Stimulated activated CD8-positive, alpha-beta memory T cell treated with anti-CD3 and anti-CD28 coated beads, Interleukin-7, amount 100 ng/mL, for 24 hours (primary cell): ENCODE measurements at regions not wholly inside any gene's neighbourhood (a gene's known extent, or its start where the extent isn't known, plus 50 kb on each side); places are given as distances from the start of the nearest gene placed in this dataset.
"Not testable (repeated sequence)": the region's sequence is repeated elsewhere in the genome, so short reads cannot be mapped to it uniquely, and the experiment has no call there.

Experiments used
- DNase-seq: peaks from one replicate; pipeline ENCODE4 v3.0.0-alpha.2; 2020; ENCODE audit warnings: low read depth

GRCh38 chr5:116736671-116737070 lies 162.0 kb upstream of the SEMA6A start:
- no peak for DNase-seq

GRCh38 chr5:116733991-116734975 lies 159.7 kb upstream of the SEMA6A start:
- no peak for DNase-seq

- no peak for DNase-seq
These were observed 158.0 kb upstream of the SEMA6A start for GRCh38 chr5:116732591-116732990.

- no peak for DNase-seq
These were observed 156.8 kb upstream of the SEMA6A start for GRCh38 chr5:116731432-116731831.

GRCh38 chr5:116730706-116731105 lies 156.1 kb upstream of the SEMA6A start:
- DNase-seq, result no peak

GRCh38 chr5:116730185-116730584 lies 155.6 kb upstream of the SEMA6A start:
- DNase-seq, result no peak

GRCh38 chr5:116727248-116727647 lies 152.6 kb upstream of the SEMA6A start:
- DNase-seq, result no peak

GRCh38 chr5:116726180-116726579 lies 151.6 kb upstream of the SEMA6A start:
- DNase-seq, result not testable (repeated sequence)

GRCh38 chr5:116724971-116725370 lies 150.3 kb upstream of the SEMA6A start:
- no peak for DNase-seq

GRCh38 chr5:116722651-116723050 lies 148.0 kb upstream of the SEMA6A start:
- no peak for DNase-seq

- DNase-seq, result no peak
These were observed 144.5 kb upstream of the SEMA6A start for GRCh38 chr5:116719106-116719505.

GRCh38 chr5:116718317-116718716 lies 143.7 kb upstream of the SEMA6A start:
- DNase-seq, result no peak

GRCh38 chr5:116709082-116709481 lies 134.5 kb upstream of the SEMA6A start:
- DNase-seq, result no peak

GRCh38 chr5:116705121-116705519 lies 130.5 kb upstream of the SEMA6A start:
- DNase-seq, result not testable (repeated sequence)

GRCh38 chr5:116703941-116704340 lies 129.3 kb upstream of the SEMA6A start:
- DNase-seq, result no peak

GRCh38 chr5:116703328-116703727 lies 128.7 kb upstream of the SEMA6A start:
- no peak for DNase-seq

- no peak for DNase-seq
These were observed 128.2 kb upstream of the SEMA6A start for GRCh38 chr5:116702776-116703175.

GRCh38 chr5:116699332-116699731 lies 124.7 kb upstream of the SEMA6A start:
- no peak for DNase-seq

- DNase-seq, result no peak
These were observed 121.7 kb upstream of the SEMA6A start for GRCh38 chr5:116696366-116696765.

- DNase-seq, result no peak
These were observed 121.1 kb upstream of the SEMA6A start for GRCh38 chr5:116695681-116696080.

GRCh38 chr5:116686438-116686837 lies 111.8 kb upstream of the SEMA6A start:
- no peak for DNase-seq

GRCh38 chr5:116685931-116686330 lies 111.3 kb upstream of the SEMA6A start:
- DNase-seq, result no peak

- DNase-seq, result no peak
These were observed 110.4 kb upstream of the SEMA6A start for GRCh38 chr5:116685069-116685468.
